Right renal pelvis (tissue), 4 donors: ENCODE measurements at regions not wholly inside any gene's neighbourhood (a gene's known extent, or its start where the extent isn't known, plus 50 kb on each side); places are given as distances from the start of the nearest gene placed in this dataset.

ENCODE experiments used
- DNase-seq, 4 donors: peaks; one replicate each; pipeline ENCODE4 v3.0.0-alpha.2; 2013; ENCODE audit warnings: low read depth in 4 of 4, low spot score in 3 of 4, missing footprints in 1 of 4

DNA sequence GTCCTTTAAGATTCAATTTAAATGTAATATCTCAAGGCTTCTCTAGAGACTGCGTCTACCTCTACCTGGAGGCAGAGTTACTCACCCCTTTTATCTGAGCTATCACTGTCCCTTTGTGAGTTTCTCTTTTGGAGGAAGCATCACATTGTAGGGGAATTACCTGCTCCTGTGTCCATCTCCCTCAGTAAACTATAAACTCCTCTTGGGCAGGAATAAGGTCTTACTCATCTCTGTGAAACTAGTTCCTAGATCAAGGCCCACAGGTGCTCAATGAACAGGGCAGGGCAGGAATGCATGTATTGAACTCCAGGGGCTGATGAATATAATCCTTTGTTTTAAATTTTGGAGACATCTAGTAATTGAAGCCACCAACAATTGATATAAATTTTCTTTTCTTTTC, 139.8 kb upstream of the ERCC6L2 start:
- no peak for DNase-seq

GRCh38 chr9:95733741-95734666, 141.5 kb upstream of the ERCC6L2 start:
- no peak for DNase-seq

DNA sequence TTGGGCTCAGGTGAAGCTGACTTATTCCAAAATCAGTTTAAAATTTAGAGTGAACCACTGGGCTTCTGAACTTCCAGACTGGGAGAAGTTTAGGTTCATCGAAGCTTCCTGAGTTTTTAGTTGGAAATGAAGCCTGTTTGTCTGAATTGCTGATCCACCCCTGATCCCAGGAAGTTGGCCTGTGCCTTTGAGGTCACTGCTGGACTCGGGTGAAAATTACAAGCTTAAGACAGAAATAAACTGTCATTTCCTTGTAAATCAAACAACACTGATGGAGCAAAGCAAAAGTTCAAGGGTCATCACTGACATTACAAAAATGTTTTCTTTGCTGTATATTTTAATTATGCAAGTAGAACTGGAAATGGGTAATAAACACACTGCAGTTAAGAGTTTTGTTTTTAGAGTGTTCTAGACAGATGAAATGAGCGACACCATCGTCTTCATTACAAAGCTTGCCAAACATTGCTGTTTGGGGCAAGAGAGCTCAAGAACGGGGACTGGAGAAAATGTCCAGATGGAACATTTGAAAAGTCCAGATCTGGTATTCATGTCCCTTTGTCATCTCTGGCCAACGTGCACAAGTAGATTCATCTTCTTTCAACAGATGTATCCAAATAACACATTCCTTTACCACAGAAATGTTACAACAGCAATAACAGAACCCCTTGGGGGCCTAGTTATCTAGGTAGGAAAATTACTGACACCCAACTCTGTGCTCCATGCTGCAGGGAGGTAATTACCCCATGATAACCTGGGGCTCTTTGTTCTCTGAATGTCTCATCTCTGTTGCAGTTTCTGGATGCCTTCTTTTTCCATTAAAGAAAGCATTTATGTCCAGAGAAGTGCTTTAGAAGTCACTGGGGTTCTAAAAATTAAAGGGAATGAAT, 142.4 kb upstream of the ERCC6L2 start:
- no peak for DNase-seq

DNA sequence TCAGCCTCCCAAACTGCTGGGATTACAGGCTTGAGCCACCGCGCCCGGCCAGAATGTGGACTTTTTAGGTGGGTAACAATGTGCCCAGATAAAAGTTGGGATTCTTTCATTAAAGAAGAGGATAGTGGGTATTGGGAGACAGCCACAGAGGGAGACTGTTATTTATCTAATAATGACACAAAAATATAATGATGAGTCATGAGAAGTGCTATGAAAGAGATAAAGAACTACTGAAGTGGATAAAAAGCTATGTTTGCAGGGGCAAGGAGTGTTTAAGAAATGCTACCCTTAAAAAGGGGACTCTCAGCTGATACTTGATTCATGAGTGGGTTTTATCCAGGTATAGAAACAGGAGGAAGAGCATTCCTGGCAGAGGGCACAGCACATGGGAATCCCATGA, 143.6 kb upstream of the ERCC6L2 start:
- no peak for DNase-seq

DNA sequence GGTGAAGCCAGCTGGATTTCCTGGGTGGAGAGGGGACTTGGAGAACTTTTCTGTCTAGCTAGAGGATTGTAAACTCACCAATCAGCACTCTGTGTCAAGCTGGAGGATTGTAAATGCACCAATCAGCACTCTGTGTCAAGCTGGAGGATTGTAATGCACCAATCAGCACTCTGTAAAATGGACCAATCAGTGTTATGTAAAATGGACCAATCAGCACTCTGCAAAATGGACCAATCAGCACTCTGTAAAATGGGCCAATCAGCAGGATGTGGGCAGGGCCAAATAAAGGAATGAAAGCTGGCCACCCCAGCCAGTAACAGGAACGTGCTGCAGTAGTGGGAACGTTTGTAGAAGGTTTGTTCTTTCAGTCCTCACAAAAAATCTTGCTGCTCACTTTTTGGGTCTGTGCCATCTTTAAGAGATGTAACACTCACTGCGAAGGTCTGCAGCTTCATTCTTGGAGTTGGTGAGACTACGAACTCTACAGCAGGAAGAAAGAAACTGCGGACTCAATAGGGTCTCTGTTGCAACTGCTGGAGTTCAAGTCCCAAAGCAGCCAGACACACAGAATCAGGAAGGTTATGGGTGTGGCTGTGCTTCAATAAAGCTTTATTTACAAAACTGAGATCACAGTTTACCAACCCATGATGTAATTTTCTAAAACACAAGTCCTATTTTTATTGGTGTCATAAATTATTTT, 145.7 kb upstream of the ERCC6L2 start:
- no peak for DNase-seq

- DNase-seq: no peak
Observed at GRCh38 chr9:95729046-95729445, 146.4 kb upstream of the ERCC6L2 start.

DNA sequence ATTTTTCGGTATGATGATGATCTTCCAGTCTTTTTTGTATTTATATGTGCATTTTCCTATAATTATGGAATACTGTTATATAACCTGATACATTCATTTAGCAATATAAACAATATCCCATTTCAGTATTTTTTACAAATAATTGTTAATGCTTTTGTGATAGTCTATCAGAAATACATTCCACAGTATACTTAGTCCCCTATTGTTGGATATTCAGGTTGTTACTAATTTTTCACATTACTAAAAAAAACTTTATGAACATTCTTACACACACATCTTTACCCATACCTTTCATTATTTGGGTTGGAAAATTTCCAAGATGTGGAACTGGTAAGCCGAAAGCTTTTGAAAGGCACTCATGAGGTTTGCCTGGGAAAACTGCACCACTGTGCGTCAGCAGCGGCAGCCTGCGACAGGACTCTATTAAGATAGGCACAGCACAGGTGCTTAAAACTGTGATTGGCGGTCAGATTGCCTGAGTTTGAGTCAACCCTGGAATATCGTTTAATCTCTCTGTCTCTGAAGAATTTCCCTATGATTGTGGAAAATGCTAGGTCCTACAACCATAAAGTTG, 147.5 kb upstream of the ERCC6L2 start:
- no peak for DNase-seq

DNA sequence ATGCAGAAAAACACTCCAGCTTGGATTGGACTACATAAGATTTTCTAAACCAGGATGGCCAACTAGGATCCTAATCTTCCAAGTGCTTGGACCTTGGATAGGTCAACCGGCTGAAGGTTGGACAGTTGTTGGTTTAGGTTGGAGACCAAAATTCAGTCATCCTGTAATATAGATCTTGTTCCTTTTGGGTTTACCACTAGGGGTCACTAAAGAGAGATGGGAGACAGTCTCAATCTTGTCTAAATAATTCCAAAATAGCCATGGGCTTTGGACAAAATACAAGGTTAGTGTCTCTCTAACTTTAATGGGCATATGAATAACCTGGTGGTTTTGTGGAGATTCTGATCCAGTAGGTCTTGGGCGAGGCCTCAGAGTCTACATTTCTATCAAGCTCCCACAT, 148.7 kb upstream of the ERCC6L2 start:
- DNase-seq: peak in 1 of 4 donors; percentile 17

DNA sequence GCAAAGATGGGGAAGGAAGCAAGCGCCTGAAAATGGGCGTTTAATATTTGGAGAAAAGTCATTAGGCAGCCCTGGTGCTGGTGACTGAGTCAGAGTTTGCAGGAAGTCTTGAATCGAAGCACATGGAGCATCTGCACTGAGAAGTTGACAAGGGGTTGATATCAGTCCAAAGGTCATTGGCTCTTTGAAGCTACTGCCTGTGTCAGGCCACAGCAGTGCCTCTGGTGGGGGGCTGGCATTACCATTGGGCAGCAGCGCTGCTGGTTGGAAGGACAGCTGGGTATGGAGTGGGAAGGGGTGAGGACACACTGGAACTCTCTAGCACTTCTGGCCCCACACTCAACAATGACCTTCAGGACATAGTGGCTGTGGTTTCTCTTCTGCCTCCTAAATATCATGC, 150.4 kb upstream of the ERCC6L2 start:
- DNase-seq: no peak

DNA sequence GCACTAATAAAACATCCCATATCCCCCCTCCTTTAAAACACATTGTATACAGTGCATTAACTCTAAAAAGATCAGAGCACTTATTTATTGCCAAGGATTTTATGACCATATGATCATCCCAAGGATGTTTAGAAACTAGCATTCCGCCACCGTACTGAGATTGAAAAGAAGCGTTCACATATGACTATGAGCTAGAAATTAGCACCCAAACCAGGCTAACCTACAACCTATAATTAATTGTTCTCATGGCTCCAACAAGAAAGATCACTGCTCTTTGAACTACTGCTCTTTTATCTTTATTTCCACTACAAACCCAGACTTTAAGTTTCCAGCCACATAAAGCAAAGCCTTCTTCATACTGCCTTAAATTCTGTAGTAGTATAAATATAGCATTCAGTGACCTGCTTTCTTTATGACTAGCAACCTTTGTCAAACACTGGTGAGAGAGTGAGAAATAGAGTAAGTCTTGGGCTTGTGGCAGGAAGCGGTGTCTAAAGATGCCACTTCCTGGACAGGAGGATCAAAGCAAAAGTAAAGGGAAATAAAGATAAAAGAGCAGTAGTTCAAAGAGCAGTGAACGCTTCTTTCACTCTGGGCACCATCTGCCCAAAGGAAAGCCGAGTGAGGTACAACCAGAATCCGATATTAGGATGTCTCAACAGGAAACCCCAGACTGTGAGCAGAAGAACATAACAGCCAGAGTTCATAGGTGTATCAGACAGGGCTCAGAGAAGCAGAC, 151.1 kb upstream of the ERCC6L2 start:
- DNase-seq: no peak

GRCh38 chr9:95722141-95722540, 153.3 kb upstream of the ERCC6L2 start:
- no peak for DNase-seq

GRCh38 chr9:95721061-95721531, 154.4 kb upstream of the ERCC6L2 start:
- DNase-seq: peak in 1 of 4 donors; percentile 17

DNA sequence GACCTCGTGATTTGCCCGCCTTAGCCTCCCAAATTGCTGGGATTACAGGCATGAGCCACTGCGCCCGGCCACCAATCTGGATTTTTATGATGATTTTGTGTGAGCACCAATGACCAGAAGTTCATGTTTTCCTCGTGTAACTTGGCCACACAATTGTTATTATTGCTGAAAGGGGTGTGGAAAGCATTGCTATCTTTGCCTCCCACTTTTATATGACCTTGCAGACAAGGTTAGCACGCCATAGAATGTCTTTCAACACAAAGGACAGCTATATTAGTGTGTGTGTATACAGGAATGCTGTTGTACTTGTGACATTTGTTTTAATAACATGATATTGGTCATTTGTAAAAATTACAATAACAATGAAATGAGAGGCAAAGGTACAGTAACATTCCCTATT, 155.0 kb upstream of the ERCC6L2 start:
- peak in 1 of 4 donors; percentile 15 for DNase-seq

GRCh38 chr9:95719354-95719753, 156.1 kb upstream of the ERCC6L2 start:
- no peak for DNase-seq

DNA sequence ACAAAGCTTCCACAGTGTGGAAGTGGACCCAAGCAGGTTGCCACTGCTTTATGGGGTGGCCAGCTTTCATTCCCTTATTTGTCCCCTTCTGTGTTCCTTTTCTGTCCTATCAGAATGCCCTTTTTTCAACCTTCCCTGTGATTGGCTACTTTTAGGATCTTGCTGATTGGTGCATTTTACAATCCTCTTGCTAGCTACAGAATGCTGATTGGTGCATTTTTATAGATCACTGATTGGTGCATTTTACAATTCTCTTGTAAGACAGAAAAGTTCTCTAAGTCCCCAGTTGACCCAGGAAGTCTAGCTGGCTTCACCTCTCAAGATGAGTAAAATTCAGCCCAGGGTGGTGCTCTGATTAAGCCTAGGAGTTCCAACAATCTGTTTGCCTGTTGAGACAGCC, 157.2 kb upstream of the ERCC6L2 start:
- no peak for DNase-seq

DNA sequence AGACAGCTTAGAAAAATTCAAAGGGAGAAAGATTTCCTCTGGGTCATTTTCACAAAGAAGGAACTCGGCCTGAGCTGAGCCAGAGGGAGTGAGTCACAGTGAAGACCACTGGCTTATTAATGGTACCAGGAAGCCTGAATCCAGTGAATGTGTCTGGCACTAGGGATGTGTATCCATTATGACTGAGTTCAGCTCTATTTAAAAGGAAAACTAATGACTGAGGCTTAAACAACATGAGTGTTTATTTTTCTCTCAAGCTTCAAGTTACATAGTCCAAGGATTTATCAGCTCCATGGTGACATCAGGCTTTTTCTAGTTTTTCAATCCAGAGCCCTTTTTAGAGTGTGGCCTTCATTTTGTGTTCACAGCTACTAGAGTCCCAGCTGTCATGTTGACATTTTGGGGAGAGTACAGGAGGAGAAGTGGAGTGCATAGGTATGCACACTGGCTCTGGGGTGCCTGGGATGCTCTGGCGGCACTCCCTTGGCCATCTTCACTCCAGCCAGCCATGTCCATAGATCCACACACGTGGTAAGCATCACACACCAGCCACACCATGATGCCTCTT, 159.5 kb upstream of the ERCC6L2 start:
- no peak for DNase-seq

DNA sequence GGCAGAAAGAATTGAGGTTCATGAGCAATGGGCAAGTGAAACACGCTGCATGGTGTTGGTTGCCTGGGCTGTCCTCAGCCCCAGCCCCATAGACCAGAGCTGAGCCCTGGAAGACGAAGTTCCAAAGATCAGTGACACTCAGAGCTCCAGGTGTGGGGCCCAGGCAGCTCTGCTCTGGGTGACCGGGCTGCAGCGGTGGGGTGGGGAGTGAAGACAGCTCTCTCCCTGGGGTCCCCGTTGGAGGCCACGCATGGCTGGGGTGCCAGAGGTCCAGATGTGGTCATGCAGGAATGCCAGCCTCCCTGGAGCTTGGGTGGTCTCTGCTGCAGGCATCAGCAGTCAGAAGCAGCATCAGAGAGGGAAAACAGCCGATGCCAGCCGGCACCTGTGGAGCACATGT, 165.0 kb upstream of the ERCC6L2 start:
- DNase-seq: no peak

DNA sequence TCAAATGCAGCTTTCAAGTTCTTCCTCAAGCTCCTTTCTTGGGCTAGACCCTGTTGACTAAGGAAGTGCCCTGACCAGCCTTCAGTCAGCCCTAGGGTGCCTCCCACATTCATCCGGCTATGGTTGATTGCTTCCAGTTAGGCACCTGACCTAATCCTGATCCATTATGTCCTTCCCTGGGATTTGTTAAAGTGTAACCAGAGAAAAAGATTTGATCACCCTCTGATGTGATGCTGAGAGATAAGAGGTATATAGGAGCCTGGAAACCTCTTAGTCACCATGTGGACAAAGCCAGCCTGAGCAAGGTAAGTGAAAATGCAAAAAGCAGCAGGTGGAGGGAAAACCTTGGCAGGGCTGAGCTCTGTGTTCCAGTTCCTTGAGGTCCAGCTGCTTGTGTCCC, 178.8 kb upstream of the ERCC6L2 start:
- peak in 1 of 4 donors; percentile 10 for DNase-seq

DNA sequence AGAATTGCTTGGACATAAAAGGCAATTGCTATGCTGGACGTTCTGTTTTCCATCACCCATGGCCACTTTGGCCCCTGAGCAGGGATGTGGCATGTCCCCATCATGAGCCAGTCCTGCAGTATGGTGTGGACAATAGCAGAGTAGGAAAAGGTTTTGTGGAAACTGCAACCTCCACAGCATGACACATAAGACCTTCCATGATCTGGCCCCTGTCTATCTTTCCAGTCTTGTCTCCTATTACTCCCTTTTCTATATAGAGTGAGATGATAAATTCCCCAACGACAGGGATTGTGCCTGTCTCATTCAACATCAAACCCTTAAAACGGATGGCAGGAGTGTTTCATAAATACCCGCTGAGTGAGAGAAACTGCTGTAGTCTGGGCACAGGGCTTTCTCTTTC, 174.7 kb upstream of the PTCH1 start:
- no peak for DNase-seq
